ENCODE measurements at regions not wholly inside any gene's neighbourhood (a gene's known extent, or its start where the extent isn't known, plus 50 kb on each side); places are given as distances from the start of the nearest gene placed in this dataset.

DNA sequence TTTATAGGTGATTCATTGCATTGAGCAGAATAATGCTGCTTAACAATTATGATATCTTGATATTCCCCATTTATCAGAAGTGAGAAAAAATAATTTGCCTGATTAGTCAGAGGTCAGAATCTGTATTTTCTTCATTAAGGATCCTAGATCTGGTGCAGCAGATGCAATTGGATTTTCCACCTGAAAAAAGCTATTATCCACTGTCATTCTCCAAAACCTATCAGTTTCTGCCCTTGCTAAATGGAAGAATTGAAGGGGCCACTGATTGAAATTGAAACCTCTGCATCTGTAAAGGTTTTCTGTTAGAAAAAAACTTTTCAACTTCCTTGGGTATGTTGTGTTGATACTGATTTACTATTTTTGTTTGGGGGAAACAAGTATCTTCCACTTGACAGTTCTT is 636.0 kb upstream of the NDST4 start:
- Histone ChIP-seq H3K36me3 (no peaks in the 10 kb centered on the region), H3K4me1 (replicated peaks) (no peaks in the 10 kb centered on the region), H3K9me3 (replicated peaks) (no peaks in the 10 kb centered on the region), H3K27me3 (replicated peaks) (no peaks in the 10 kb centered on the region), H3K27ac (no peak overlapping the region), H3K4me3 (no peak overlapping the region)
- no peak for DNase-seq (ENCODE audit: low read depth in 1 of 2, low spot score in 2 of 2)

DNA sequence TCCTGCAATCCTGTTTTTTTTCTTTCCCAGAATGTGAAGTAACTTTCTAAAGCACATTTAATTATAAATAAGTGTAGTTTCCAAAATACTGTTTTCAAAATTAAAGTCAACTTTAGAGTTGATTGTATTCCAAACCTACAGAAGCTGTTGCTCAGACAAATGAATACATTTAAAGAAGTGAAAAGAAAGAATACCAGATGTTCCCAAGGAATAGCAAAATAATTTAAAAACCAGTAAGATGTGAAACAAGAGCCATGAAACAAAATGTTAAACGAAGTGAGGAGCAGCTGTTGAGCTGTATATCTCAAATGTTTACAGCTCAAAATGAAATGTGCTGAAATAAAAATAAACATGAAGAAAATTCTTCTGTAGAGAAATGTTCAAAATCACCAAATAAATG is 627.4 kb upstream of the NDST4 start:
- H3K9me3 ChIP-seq (replicated peaks), result no peaks in the 10 kb centered on the region
- H3K4me1 ChIP-seq (replicated peaks), result no peaks in the 10 kb centered on the region
- no peak overlapping the region for H3K27ac ChIP-seq
- DNase-seq (ENCODE audit: low read depth in 1 of 2, low spot score in 2 of 2), result no peak
- no peak overlapping the region for H3K4me3 ChIP-seq
- H3K27me3 ChIP-seq (replicated peaks), result no peaks in the 10 kb centered on the region
- H3K36me3 ChIP-seq, result no peaks in the 10 kb centered on the region

DNA sequence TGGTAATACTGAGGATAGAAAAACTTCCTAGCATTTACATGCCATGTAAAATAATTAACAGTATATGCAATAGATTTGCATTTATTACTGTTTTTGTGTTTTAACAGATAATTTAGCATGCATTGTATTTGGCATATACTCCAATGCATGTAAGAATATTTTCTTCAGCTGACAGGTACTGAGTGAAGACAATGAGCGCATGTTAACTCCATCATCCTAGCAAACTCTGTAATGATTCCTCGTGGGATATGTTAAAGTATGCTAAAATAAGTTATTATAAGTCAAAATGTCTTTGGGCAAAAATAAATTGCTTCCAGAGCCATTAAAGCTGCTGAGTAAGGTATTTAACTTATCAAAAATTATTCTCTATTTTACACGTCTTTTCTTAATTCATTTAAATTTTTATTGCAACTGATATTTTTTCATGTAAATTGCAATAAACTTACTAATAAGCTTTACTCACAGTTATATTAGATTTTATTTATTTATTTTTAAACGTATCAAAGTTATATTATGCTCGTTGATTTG is 616.4 kb upstream of the NDST4 start:
- Histone ChIP-seq H3K36me3 (no peaks in the 10 kb centered on the region), H3K4me3 (no peak overlapping the region), H3K27me3 (replicated peaks) (no peaks in the 10 kb centered on the region), H3K4me1 (replicated peaks) (no peaks in the 10 kb centered on the region), H3K9me3 (replicated peaks) (no peaks in the 10 kb centered on the region), H3K27ac (no peak overlapping the region)
- no peak for DNase-seq (ENCODE audit: low read depth in 1 of 2, low spot score in 2 of 2)

DNA sequence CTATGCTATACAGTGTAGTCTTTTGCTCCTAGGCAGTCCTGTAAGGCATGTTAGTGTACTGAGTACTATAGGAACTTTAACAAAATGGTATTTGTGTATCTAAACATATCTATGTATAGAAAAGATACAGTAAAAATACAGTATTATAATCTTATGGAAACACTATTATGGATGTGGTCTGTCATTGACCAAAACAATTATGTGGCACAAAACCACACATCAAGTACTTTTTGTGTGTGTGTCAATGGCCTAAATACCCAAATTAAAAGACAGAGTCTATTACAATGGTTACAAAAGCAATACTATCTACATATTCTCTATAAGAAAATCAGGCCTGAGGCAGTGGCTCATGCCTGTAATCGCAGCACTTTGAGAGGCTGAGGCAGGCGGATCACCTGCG is 610.2 kb upstream of the NDST4 start:
- DNase-seq (ENCODE audit: low read depth in 1 of 2, low spot score in 2 of 2), result no peak
- no peak overlapping the region for H3K4me3 ChIP-seq
- H3K36me3 ChIP-seq, result no peaks in the 10 kb centered on the region
- H3K27me3 ChIP-seq (replicated peaks), result no peaks in the 10 kb centered on the region
- H3K4me1 ChIP-seq (replicated peaks), result no peaks in the 10 kb centered on the region
- H3K9me3 ChIP-seq (replicated peaks), result no peaks in the 10 kb centered on the region
- no peak overlapping the region for H3K27ac ChIP-seq

DNA sequence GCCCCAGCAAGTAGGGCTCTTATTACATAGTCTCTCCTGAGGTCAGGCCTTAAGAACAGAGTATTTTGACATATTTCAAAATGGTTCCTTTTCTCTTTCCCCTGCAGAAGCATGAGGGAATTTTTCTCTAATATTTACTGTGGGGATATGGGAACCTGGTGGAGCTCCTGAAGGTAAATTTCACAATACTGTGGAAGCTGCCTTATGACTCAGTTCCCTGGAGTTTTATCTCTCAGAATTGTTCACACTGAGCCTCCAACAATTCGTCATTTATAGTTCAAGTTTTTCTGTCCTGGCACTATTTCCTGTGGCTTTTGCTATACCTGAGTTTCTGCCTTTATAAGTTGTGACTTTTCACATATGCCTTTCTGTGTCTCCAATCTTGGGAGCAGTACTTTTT is 607.2 kb upstream of the NDST4 start:
- no peaks in the 10 kb centered on the region for H3K27me3 ChIP-seq (replicated peaks)
- no peak for DNase-seq (ENCODE audit: low read depth in 1 of 2, low spot score in 2 of 2)
- H3K27ac ChIP-seq, result no peak overlapping the region
- no peaks in the 10 kb centered on the region for H3K36me3 ChIP-seq
- no peaks in the 10 kb centered on the region for H3K9me3 ChIP-seq (replicated peaks)
- H3K4me3 ChIP-seq, result no peak overlapping the region
- no peaks in the 10 kb centered on the region for H3K4me1 ChIP-seq (replicated peaks)

DNA sequence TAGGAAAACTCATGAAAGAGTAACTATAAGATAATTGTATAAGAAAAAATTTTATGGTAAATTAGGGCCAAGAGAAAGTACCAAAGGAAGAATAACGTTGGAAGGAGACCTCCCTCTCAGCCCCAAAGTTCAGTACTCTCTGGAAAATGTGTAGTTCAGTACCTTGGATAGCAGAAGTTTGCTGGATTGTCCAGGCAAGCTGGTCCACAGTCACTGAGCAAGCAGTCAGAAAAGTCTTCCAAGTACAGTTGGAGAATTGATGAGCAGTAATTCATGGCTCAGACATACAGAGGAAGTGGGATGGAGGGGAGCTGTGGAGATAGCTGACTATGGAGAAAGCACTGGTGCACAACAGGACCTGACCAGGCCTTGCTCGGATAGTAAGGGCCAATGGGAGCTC is 598.2 kb upstream of the NDST4 start:
- Histone ChIP-seq H3K9me3 (replicated peaks) (no peaks in the 10 kb centered on the region), H3K4me1 (replicated peaks) (no peaks in the 10 kb centered on the region), H3K27me3 (replicated peaks) (no peaks in the 10 kb centered on the region), H3K27ac (no peak overlapping the region), H3K4me3 (no peak overlapping the region), H3K36me3 (no peaks in the 10 kb centered on the region)
- DNase-seq (ENCODE audit: low read depth in 1 of 2, low spot score in 2 of 2), result no peak

DNA sequence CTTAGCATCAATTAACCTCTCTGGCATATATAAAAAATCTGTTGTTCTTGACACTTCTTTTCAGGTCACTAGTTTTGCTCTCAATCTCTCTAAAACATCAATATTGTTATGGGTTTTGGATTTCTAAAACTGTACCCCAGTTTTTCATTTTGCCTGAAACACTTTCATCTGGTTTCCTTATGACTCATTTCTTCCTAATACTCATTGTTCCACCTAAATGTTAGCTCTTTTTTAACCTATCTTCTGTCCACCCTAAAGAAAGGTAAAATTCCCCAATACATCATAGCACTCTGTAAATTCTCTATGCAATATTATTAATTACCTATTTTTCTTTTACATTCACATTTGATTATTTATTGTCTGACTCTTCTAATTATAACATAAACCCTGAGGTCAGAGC is 575.5 kb upstream of the NDST4 start:
- H3K9me3 ChIP-seq (replicated peaks), result no peaks in the 10 kb centered on the region
- no peaks in the 10 kb centered on the region for H3K36me3 ChIP-seq
- H3K4me1 ChIP-seq (replicated peaks), result no peaks in the 10 kb centered on the region
- DNase-seq (ENCODE audit: low read depth in 1 of 2, low spot score in 2 of 2), result no peak
- H3K4me3 ChIP-seq, result no peak overlapping the region
- H3K27me3 ChIP-seq (replicated peaks), result no peaks in the 10 kb centered on the region
- H3K27ac ChIP-seq, result no peak overlapping the region

DNA sequence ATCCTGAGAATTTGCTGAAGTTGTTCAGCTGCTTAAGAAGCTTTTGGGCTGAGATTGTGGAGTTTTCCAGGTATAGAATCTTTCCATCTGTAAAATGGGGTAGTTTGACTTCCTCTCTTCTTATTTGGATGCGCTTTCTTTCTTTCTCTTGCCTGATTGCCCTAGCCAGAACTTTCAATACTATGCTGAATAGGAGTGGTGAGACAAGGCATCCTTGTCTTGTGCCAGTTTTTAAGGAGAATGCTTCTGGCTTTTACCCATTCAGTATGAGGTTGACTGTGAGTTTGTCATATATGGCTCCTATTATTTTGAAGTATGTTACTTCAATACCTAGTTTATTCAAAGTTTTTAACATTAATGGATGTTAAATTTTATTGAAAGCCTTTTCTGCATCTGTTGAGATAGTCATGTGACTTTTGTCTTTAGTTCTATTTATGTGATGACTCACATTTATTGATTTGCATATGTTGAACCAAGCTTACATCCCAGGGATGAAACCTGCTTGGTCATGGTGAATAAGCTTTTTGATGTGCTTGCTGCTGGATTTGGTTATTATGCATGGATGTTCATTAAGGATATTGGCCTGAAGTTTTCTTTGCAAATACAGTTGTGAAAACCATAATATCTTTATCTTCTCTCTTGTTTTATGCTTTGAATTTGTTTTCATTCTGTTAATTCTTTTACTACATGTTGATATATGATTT is 573.8 kb upstream of the NDST4 start:
- no peak overlapping the region for H3K4me3 ChIP-seq
- no peak for DNase-seq (ENCODE audit: low read depth in 1 of 2, low spot score in 2 of 2)
- H3K4me1 ChIP-seq (replicated peaks), result no peaks in the 10 kb centered on the region
- H3K36me3 ChIP-seq, result no peaks in the 10 kb centered on the region
- H3K9me3 ChIP-seq (replicated peaks), result no peaks in the 10 kb centered on the region
- no peak overlapping the region for H3K27ac ChIP-seq
- no peaks in the 10 kb centered on the region for H3K27me3 ChIP-seq (replicated peaks)

DNA sequence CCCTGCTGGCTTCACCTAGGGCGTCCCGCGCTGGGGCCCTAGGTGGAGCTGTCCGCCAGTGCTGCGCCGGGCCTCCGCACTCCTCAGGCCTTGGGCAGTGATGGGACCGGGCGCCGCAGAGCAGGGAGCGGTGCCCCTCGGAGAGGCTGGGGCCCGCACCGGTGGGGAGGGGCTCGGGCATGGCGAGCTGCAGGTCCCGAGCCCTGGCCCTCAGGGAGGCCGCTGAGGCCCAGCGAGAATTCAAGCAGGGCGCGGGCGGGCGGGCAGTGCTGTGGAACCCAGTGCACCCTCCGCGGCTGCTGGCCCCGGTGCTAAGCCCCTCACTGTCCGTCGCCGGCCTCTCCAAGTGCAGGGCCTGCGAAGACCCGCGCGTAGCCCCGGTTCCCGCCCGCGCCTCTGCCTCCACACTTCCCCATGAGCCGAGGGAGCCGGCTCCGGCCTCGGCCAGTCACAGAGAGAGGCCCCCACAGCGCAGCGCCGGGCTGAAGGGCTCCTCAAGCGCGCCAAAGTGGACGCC is 565.1 kb upstream of the NDST4 start:
- no peaks in the 10 kb centered on the region for H3K9me3 ChIP-seq (replicated peaks)
- H3K27me3 ChIP-seq (replicated peaks), result no peaks in the 10 kb centered on the region
- H3K36me3 ChIP-seq, result no peaks in the 10 kb centered on the region
- H3K4me1 ChIP-seq (replicated peaks), result no peaks in the 10 kb centered on the region
- H3K4me3 ChIP-seq, result no peak overlapping the region
- no peak overlapping the region for H3K27ac ChIP-seq
- DNase-seq (ENCODE audit: low read depth in 1 of 2, low spot score in 2 of 2), result no peak

DNA sequence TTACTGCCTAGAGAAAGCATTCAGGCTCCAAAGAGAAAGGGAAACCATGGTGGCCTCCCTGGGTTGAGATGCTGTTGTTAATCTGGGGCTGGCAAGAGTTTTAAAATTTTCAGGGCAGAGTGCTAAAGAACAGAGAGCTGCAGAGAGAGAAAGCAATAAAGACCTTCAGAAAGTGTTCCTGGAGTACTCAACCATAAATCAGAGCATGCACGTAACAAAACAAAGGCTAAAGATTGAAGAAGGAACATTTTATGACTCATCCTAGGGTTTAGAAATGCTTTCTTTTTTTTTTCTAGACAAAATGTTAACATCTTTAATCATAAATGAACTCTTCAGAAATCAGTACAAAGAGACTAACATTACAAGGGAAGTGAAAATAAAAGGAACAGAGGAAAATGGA is 562.3 kb upstream of the NDST4 start:
- no peaks in the 10 kb centered on the region for H3K36me3 ChIP-seq
- no peak overlapping the region for H3K27ac ChIP-seq
- no peak overlapping the region for H3K4me3 ChIP-seq
- H3K9me3 ChIP-seq (replicated peaks), result no peaks in the 10 kb centered on the region
- no peak for DNase-seq (ENCODE audit: low read depth in 1 of 2, low spot score in 2 of 2)
- no peaks in the 10 kb centered on the region for H3K4me1 ChIP-seq (replicated peaks)
- no peaks in the 10 kb centered on the region for H3K27me3 ChIP-seq (replicated peaks)

DNA sequence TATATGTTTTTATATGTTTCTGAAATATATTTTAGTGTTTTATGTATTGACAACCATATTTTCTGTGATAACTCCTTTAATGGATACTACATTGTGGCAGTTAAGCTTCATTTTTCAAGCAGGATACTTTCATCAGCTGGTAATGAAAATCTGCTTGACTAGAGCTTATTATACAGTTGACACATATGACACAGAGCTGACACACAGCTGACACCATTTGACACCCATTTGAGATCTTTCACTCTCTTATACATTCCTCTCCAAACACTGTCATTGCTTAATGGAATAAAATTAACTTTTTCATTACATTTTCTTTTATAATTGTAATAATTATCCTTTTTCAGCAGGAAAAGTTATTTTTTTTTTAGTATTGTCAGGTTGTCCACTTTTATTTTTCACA is 561.1 kb upstream of the NDST4 start:
- no peaks in the 10 kb centered on the region for H3K27me3 ChIP-seq (replicated peaks)
- no peaks in the 10 kb centered on the region for H3K4me1 ChIP-seq (replicated peaks)
- no peaks in the 10 kb centered on the region for H3K9me3 ChIP-seq (replicated peaks)
- DNase-seq (ENCODE audit: low read depth in 1 of 2, low spot score in 2 of 2), result no peak
- no peak overlapping the region for H3K4me3 ChIP-seq
- no peak overlapping the region for H3K27ac ChIP-seq
- H3K36me3 ChIP-seq, result no peaks in the 10 kb centered on the region

DNA sequence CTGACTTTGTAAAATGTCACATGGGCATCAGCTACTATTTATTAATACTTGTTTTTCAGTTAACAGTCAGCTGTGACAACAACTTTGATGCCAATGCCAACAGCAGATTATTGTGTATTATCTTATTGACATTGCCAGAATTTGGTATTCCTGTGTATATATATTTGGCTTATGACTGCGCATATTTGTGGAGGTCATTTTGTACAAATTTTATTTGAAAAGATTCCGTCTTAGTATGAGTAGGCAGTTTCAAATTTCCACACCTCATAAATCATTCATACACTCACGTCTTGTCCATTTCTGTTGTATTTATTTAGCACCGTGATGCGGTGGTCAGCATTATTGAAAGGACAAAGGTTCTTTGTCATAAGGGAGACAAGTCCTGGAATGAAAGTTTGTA is 558.2 kb upstream of the NDST4 start:
- Histone ChIP-seq H3K4me1 (replicated peaks) (no peaks in the 10 kb centered on the region), H3K36me3 (no peaks in the 10 kb centered on the region), H3K27ac (no peak overlapping the region), H3K9me3 (replicated peaks) (no peaks in the 10 kb centered on the region), H3K4me3 (no peak overlapping the region), H3K27me3 (replicated peaks) (no peaks in the 10 kb centered on the region)
- DNase-seq (ENCODE audit: low read depth in 1 of 2, low spot score in 2 of 2), result no peak

DNA sequence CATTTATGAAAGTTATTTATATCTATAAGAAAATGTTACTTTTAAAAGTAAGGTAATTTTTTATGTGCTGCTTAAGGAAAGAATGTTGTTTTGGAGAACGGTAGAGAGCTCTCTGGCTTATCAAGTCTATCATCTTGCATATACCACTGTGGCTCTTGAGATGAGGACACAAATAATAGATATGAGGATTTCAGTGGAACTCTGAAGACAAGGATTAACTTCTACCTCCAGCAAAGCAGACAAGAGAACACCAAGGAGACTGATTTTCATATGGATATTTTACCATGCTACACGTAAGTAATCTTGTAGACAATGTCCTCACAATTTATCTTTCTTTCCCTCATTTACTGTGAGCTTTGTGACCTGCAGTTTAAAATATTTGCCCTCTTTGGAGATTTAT is 557.5 kb upstream of the NDST4 start:
- DNase-seq (ENCODE audit: low read depth in 1 of 2, low spot score in 2 of 2), result no peak
- Histone ChIP-seq H3K9me3 (replicated peaks) (no peaks in the 10 kb centered on the region), H3K27me3 (replicated peaks) (no peaks in the 10 kb centered on the region), H3K4me3 (no peak overlapping the region), H3K4me1 (replicated peaks) (no peaks in the 10 kb centered on the region), H3K27ac (no peak overlapping the region), H3K36me3 (no peaks in the 10 kb centered on the region)

DNA sequence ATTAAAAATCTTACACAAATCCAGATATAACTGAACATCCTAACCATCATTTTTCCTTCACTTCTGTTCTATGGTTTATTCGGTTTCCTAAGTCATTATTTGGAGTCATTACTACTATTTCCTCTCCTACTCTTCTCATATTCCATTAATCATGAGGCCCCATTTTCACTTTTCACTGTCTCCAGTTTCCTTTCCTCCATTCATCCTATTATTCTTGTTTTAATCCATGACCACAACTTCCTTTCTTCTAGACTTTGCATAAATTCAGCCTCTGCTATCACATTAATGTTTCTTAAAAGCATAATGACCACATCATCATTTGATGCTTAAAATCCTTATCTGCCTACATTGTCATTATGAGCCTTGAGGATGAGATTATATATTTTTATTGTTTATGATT is 555.0 kb upstream of the NDST4 start:
- Histone ChIP-seq H3K4me3 (no peak overlapping the region), H3K27me3 (replicated peaks) (no peaks in the 10 kb centered on the region), H3K27ac (no peak overlapping the region), H3K36me3 (no peaks in the 10 kb centered on the region), H3K9me3 (replicated peaks) (no peaks in the 10 kb centered on the region), H3K4me1 (replicated peaks) (no peaks in the 10 kb centered on the region)
- no peak for DNase-seq (ENCODE audit: low read depth in 1 of 2, low spot score in 2 of 2)

DNA sequence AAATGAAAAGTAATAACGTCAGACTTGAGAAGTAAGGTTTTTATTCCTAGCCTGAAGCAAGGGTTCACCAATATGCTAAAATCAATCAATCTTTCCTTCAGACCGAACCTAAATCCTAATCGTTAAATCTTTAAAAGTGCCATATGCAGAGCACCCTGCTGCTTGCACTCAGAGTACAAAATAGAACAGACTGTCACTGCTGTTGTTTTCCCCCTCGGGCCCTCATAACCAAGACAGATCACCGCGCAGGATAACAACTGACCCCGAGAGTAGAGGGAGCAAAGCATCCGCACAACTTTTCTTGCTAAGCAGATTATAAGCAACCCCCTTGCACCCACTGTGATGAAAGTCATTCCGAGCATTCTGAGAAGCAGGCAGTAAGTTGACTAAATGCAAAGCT is 550.9 kb upstream of the NDST4 start:
- no peaks in the 10 kb centered on the region for H3K27me3 ChIP-seq (replicated peaks)
- no peak overlapping the region for H3K27ac ChIP-seq
- H3K36me3 ChIP-seq, result no peaks in the 10 kb centered on the region
- no peaks in the 10 kb centered on the region for H3K4me1 ChIP-seq (replicated peaks)
- no peak for DNase-seq (ENCODE audit: low read depth in 1 of 2, low spot score in 2 of 2)
- H3K9me3 ChIP-seq (replicated peaks), result no peaks in the 10 kb centered on the region
- no peak overlapping the region for H3K4me3 ChIP-seq
